T-helper 2 cell treated with Interferon-gamma antibody and Interleukin-4, amounts not matched to agents 100 ng/mL and 5 ng/mL, for 36 hours (primary cell): ENCODE measurements at regions not wholly inside any gene's neighbourhood (a gene's known extent, or its start where the extent isn't known, plus 50 kb on each side); places are given as distances from the start of the nearest gene placed in this dataset.

Source experiments
- intact Hi-C: fragments of 100-400 bp; cut with micrococcal nuclease; formaldehyde crosslinking; loops from one replicate; pipeline ENCODE4 v1.15.1; 2023

GRCh38 chr14:34069854-34070582 is 119.1 kb upstream of the EGLN3 start:
- intact Hi-C loops, result no loop called here

GRCh38 chr14:34067587-34067986 is 116.7 kb upstream of the EGLN3 start:
- intact Hi-C loops, result no loop called here

- intact Hi-C loops, result no loop called here
These were observed 115.0 kb upstream of the EGLN3 start for GRCh38 chr14:34065690-34066391.

- intact Hi-C loops, result no loop called here
These were observed 114.4 kb upstream of the EGLN3 start for GRCh38 chr14:34065236-34065635.

- intact Hi-C loops, result loop anchor here (5.0 kb wide), 1 partner anchor 112 kb away; the partner anchor contains the start of gene EGLN3
These were observed 113.5 kb upstream of the EGLN3 start for GRCh38 chr14:34064349-34064748.

GRCh38 chr14:34063470-34064164 is 112.7 kb upstream of the EGLN3 start:
- intact Hi-C loops, result loop anchor here (5.0 kb wide), 1 partner anchor 111 kb away; the partner anchor contains the start of gene EGLN3

GRCh38 chr14:34063042-34063441 is 112.2 kb upstream of the EGLN3 start:
- intact Hi-C loops, result loop anchor here (5.0 kb wide), 1 partner anchor 111 kb away; the partner anchor contains the start of gene EGLN3

GRCh38 chr14:34062353-34062973 is 111.6 kb upstream of the EGLN3 start:
- intact Hi-C loops, result loop anchor here (5.0 kb wide), 1 partner anchor 110 kb away; the partner anchor contains the start of gene EGLN3

- intact Hi-C loops, result loop anchor here (2.0 to 5.0 kb wide), 2 partner anchors 34 to 108 kb away; partner anchors contain the start of gene EGLN3
These were observed 109.8 kb upstream of the EGLN3 start for GRCh38 chr14:34060651-34060999.

- intact Hi-C loops, result loop anchor here (2.0 to 5.0 kb wide), 3 partner anchors 17 to 108 kb away; partner anchors contain the start of gene EGLN3
These were observed 109.2 kb upstream of the EGLN3 start for GRCh38 chr14:34059925-34060650.

GRCh38 chr14:34059037-34059924 is 108.4 kb upstream of the EGLN3 start:
- intact Hi-C loops, result loop anchor here (2.0 kb wide), 1 partner anchor 16 kb away; no protein-coding TSS in a partner anchor

GRCh38 chr14:34058510-34058909 is 107.6 kb upstream of the EGLN3 start:
- intact Hi-C loops, result loop anchor here (2.0 kb wide), 1 partner anchor 16 kb away; no protein-coding TSS in a partner anchor

GRCh38 chr14:34056046-34056445 is 105.2 kb upstream of the EGLN3 start:
- intact Hi-C loops, result no loop called here

- intact Hi-C loops, result no loop called here
These were observed 104.5 kb upstream of the EGLN3 start for GRCh38 chr14:34055157-34055950.

- intact Hi-C loops, result loop anchor here (2.0 kb wide), 1 partner anchor 35 kb away; no protein-coding TSS in a partner anchor
These were observed 102.8 kb upstream of the EGLN3 start for GRCh38 chr14:34053666-34054065.

GRCh38 chr14:34052658-34053014 is 101.8 kb upstream of the EGLN3 start:
- intact Hi-C loops, result loop anchor here (2.0 kb wide), 1 partner anchor 34 kb away; no protein-coding TSS in a partner anchor

GRCh38 chr14:34051966-34052657 is 101.2 kb upstream of the EGLN3 start:
- intact Hi-C loops, result loop anchor here (2.0 kb wide), 1 partner anchor 33 kb away; no protein-coding TSS in a partner anchor

- intact Hi-C loops, result no loop called here
These were observed 99.7 kb upstream of the EGLN3 start for GRCh38 chr14:34050606-34051005.
